Sigmoid colon (tissue), 6 donors: ENCODE measurements at regions not wholly inside any gene's neighbourhood (a gene's known extent, or its start where the extent isn't known, plus 50 kb on each side); places are given as distances from the start of the nearest gene placed in this dataset.

Experiments
- DNase-seq: peaks from one replicate; pipeline ENCODE4 v3.0.0-alpha.2; 2019
- H3K27ac ChIP-seq, 4 donors: fragments of 200-600 bp; sonication (generic); one replicate each; pipeline ENCODE4 v1.5.1; 2016 to 2019; ENCODE audit warnings: mild to moderate bottlenecking in 1 of 4
- H3K27me3 ChIP-seq, 3 donors: fragments of 200-600 bp; sonication (generic); one replicate each; pipeline ENCODE4 v1.5.1; 2019; ENCODE audit warnings: mild to moderate bottlenecking in 1 of 3
- H3K36me3 ChIP-seq, 4 donors: fragments of 200-600 bp; sonication (generic); one replicate each; pipeline ENCODE4 v1.5.1; 2016 to 2019
- H3K4me1 ChIP-seq, 4 donors: fragments of 200-600 bp; sonication (generic); one replicate each; pipeline ENCODE4 v1.5.1; 2017 to 2019
- H3K4me3 ChIP-seq, 4 donors: fragments of 200-600 bp; sonication (generic); one replicate each; pipeline ENCODE4 v1.5.1; 2017 to 2019; ENCODE audit warnings: mild to moderate bottlenecking in 2 of 4, moderate library complexity in 1 of 4
- H3K9me3 ChIP-seq, 4 donors: fragments of 200-600 bp in 3 of 4; sonication (generic) in 3 of 4; one replicate each; pipeline versions ENCODE4 v1.5.1 to v1.6.1; 2013 to 2019
- CTCF ChIP-seq, 4 experiments: fragments of 450-650 bp in 3 of 4; fragments of 200-600 bp in 1 of 4; IDR thresholded peaks; one replicate each; pipeline ENCODE4 v1.5.1; 2016 to 2019; ENCODE audit warnings: antibody characterized with exemption in 4 of 4, mild to moderate bottlenecking in 3 of 4, moderate library complexity in 2 of 4
- EP300 ChIP-seq, 4 donors: sonication (generic); formaldehyde crosslinking; IDR thresholded peaks; one replicate each; pipeline ENCODE4 v1.6.1; 2017; ENCODE audit warnings: antibody characterized with exemption in 4 of 4
- POLR2A ChIP-seq, 2 donors: fragments of 450-650 bp; IDR thresholded peaks; one replicate each; pipeline ENCODE4 v1.6.1; 2016; ENCODE audit warnings: antibody characterized with exemption in 2 of 2, mild to moderate bottlenecking in 2 of 2, moderate library complexity in 2 of 2
- POLR2AphosphoS5 ChIP-seq, 4 donors: sonication (generic); formaldehyde crosslinking; IDR thresholded peaks; one replicate each; pipeline ENCODE4 v1.6.1; 2017; ENCODE audit warnings: antibody characterized with exemption in 4 of 4
- WGBS, 2 donors: extraction: QIAGEN DNeasy Blood & Tissue Kit; methylation state at CpG; one replicate each; pipeline ENCODE4 v1.1.7; 2013; 5-methylcytosine and 5-hydroxymethylcytosine counted together
- intact Hi-C: fragments of 100-400 bp; cut with DNase I; formaldehyde crosslinking; loops from one replicate; pipeline ENCODE4 v1.15.1; 2023
- donor health status: healthy with polysubstance abuse.
- donor health status: healthy.

- WGBS, 2 donors = 88 to 91% methylated on average over 3 of the region's 3 CpGs
- TF ChIP-seq POLR2AphosphoS5 (IDR thresholded peaks at IDR 0.05) (no peak), EP300 (IDR thresholded peaks at IDR 0.05) (no peak)
- no peak for DNase-seq
- Histone ChIP-seq H3K4me1 (no peaks in the 10 kb centered on the region), H3K27me3 (no peaks in the 10 kb centered on the region), H3K9me3 (no peaks in the 10 kb centered on the region), H3K4me3 (no peak overlapping the region), H3K27ac (no peak overlapping the region), H3K36me3 (no peaks in the 10 kb centered on the region)
- intact Hi-C loops = no loop called here
These were observed 222.6 kb downstream of the C6orf118 start for GRCh38 chr6:165086814-165087213.

DNA sequence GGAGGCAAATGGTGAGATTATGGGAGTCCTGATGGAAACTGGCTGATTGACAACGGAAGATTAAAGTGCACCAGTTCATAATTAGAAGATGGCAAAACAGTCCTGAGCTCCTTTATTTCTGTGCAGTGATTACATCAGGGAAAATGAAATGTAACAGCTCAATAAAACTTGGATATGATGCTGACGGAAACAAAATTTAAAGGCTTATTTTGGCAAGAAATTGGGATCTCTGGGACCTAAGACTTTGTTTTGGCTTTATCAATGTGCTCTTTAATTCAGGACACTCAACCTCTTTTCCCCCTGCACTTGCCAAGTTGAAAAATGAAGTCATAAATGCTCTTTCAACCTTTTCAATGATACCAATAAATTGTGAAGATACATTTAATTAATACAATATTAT is 226.8 kb downstream of the C6orf118 start:
- no peaks in the 10 kb centered on the region for H3K9me3 ChIP-seq
- 91 to 93% methylated on average over 2 of the region's 2 CpGs for WGBS, 2 donors
- no peak for DNase-seq
- intact Hi-C loops = no loop called here
- TF ChIP-seq CTCF (IDR thresholded peaks at IDR 0.05) = no peak
- no peak for TF ChIP-seq EP300 (IDR thresholded peaks at IDR 0.05)
- TF ChIP-seq POLR2A (IDR thresholded peaks at IDR 0.05) = no peak
- TF ChIP-seq POLR2AphosphoS5 (IDR thresholded peaks at IDR 0.05) = no peak
- no peak overlapping the region for H3K27ac ChIP-seq
- no peak overlapping the region for H3K4me3 ChIP-seq
- no peaks in the 10 kb centered on the region for H3K36me3 ChIP-seq
- no peaks in the 10 kb centered on the region for H3K4me1 ChIP-seq
- H3K27me3 ChIP-seq = no peaks in the 10 kb centered on the region

DNA sequence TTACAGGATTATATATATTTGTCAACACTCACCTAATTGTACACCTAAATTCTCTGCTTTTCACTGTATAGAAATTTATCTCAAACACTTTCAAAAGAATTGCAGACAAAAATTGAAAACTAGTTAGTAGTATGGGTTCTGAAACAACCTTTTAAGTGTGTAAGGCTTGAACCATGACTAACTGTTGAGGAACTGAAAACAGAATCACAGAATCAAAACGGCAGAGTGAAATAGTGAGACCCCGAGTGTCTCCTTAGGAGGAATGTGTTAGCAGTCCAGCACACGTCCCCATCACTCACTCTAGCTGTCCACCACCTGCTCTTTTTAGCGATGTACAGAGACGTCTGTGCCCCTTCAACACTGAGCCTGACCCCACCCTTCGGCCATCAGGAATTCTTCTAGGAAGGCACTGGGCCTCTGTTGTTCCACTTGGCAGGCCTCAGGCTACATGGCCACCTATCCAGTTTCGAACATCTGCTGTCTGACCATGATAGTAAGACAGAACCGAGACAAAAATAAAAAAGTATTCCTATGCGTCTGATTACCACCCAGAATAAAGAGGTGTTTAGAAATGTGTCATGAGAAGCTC is 227.4 kb downstream of the C6orf118 start:
- TF ChIP-seq POLR2AphosphoS5 (IDR thresholded peaks at IDR 0.05) = no peak
- TF ChIP-seq EP300 (IDR thresholded peaks at IDR 0.05) = no peak
- TF ChIP-seq CTCF (IDR thresholded peaks at IDR 0.05) = no peak
- TF ChIP-seq POLR2A (IDR thresholded peaks at IDR 0.05) = no peak
- no peak for DNase-seq
- Histone ChIP-seq H3K4me3 (no peak overlapping the region), H3K27me3 (no peaks in the 10 kb centered on the region), H3K36me3 (no peaks in the 10 kb centered on the region), H3K4me1 (no peaks in the 10 kb centered on the region), H3K27ac (no peak overlapping the region), H3K9me3 (no peaks in the 10 kb centered on the region)
- WGBS, 2 donors = 81 to 83% methylated on average over 9 of the region's 9 CpGs
- intact Hi-C loops = no loop called here

DNA sequence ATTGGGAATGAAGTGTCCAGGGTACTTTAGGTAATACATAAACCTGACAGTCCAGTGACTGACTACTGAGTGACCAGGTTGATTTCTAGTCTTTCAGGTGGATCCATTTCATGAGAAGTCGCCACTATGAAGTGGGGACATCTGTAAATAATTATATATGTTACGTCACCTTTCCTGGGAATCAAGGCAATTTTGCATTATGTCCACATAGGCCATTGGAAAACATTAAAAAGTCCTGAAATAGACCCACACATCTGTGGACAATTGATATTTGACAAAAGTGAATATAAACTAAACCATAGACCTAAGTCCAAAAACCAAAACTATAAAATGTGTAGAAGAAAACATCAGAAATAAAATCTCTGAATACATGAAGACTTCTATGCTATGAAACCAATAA is 231.5 kb downstream of the C6orf118 start:
- no peak for DNase-seq
- no peak overlapping the region for H3K27ac ChIP-seq
- H3K36me3 ChIP-seq = no peaks in the 10 kb centered on the region
- H3K9me3 ChIP-seq = no peaks in the 10 kb centered on the region
- no peaks in the 10 kb centered on the region for H3K4me1 ChIP-seq
- TF ChIP-seq POLR2A (IDR thresholded peaks at IDR 0.05) (no peak), EP300 (IDR thresholded peaks at IDR 0.05) (no peak), POLR2AphosphoS5 (IDR thresholded peaks at IDR 0.05) (no peak), CTCF (IDR thresholded peaks at IDR 0.05) (no peak)
- H3K4me3 ChIP-seq = no peak overlapping the region
- intact Hi-C loops = no loop called here
- no peaks in the 10 kb centered on the region for H3K27me3 ChIP-seq
- 87 to 91% methylated on average over 2 of the region's 2 CpGs for WGBS, 2 donors

DNA sequence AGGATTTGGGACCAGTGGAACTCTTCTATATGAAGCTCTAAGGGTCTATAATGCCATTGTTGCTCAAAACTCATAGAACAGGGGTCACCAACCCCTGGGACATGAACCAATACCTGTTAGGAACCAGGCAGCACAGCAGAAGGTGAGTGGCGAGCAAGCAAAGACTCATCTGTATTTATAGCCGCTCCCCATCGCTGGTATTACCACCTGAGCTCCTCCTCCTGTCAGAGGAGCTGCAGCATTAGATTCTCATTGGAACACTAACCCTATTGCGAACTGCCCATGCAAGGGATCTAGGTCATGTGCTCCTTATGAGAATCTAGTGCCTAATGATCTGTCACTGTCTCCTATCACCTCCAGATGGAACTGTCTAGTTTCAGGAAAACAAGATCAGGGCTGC is 237.5 kb downstream of the C6orf118 start:
- Histone ChIP-seq H3K36me3 (no peaks in the 10 kb centered on the region), H3K4me1 (no peaks in the 10 kb centered on the region), H3K27me3 (no peaks in the 10 kb centered on the region), H3K27ac (no peak overlapping the region), H3K4me3 (no peak overlapping the region), H3K9me3 (no peaks in the 10 kb centered on the region)
- 90% methylated on average over 4 of the region's 4 CpGs for WGBS, 2 donors
- intact Hi-C loops = no loop called here
- TF ChIP-seq POLR2A (IDR thresholded peaks at IDR 0.05) = no peak
- no peak for TF ChIP-seq POLR2AphosphoS5 (IDR thresholded peaks at IDR 0.05)
- no peak for TF ChIP-seq EP300 (IDR thresholded peaks at IDR 0.05)
- no peak for TF ChIP-seq CTCF (IDR thresholded peaks at IDR 0.05)
- DNase-seq = no peak
